ENCODE measurements at regions not wholly inside any gene's neighbourhood (a gene's known extent, or its start where the extent isn't known, plus 50 kb on each side); places are given as distances from the start of the nearest gene placed in this dataset.

GRCh38 chr2:125701070-125701469, 954.9 kb upstream of the GYPC start:
- DNase-seq (ENCODE audit: low read depth): no peak
- no peak for TF ChIP-seq CTCF (conservative IDR thresholded peaks at IDR 0.05; ENCODE audit: low read length)
- H3K4me3 ChIP-seq (ENCODE audit: low read length): no peak overlapping the region

DNA sequence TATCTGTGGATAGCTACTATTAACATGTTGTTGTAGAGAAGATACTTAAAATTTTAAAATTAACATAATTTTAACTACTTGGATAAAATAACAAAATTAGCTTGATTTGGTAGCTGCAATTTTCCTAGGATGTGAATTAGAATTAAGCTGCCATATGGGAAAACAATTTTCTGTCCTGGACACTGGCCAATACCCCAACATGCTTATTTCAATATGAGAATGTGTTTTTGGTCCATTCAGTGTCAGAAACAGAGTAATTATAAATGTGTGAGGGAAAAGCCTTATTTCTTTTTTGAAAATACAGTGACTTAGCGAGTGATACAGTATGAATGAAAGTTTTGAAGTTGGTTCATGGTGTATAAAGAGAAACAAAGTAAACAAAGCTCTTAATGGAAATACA, 948.3 kb upstream of the GYPC start:
- DNase-seq (ENCODE audit: low read depth): no peak
- H3K4me3 ChIP-seq (ENCODE audit: low read length): no peak overlapping the region
- TF ChIP-seq CTCF (conservative IDR thresholded peaks at IDR 0.05; ENCODE audit: low read length): no peak

DNA sequence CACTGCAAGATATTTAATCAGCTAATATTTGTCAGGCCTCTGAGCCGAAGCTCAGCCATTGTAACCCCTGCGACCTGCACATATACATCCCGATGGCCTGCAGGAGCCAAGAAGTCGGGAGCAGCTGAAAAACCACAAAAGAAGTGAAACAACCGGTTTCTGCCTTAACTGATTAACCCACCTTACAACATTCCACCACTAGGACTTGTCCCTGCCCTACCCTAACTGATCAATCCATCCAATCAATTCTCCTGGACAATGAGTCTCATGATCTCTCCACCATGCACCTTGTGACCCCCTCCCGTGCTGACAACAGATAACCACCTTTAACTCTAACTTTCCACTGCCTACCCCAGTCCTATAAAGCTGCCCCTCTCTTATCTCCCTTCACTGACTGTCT, 945.4 kb upstream of the GYPC start:
- no peak overlapping the region for H3K4me3 ChIP-seq (ENCODE audit: low read length)
- TF ChIP-seq CTCF (conservative IDR thresholded peaks at IDR 0.05; ENCODE audit: low read length): no peak
- DNase-seq (ENCODE audit: low read depth): no peak

DNA sequence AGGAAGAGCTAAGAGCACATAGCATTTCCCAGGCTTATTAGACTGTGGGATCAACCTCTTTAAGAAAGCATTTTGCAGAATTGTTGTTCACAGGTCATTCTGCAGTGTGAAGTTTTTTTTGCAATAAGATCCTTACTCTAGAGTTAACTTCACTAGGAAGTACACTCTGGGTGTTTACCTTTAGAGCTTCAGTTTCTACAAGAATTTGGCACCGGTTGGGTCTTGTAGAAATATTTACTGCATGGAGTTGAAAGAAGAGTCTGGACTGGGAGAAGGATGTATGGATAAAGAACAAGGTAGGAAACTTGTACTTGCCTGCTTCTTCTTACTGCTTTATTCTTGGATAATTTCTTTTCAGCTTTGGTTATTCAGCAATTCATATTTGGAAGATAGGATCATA, 944.9 kb upstream of the GYPC start:
- no peak overlapping the region for H3K4me3 ChIP-seq (ENCODE audit: low read length)
- no peak for DNase-seq (ENCODE audit: low read depth)
- TF ChIP-seq CTCF (conservative IDR thresholded peaks at IDR 0.05; ENCODE audit: low read length): no peak

GRCh38 chr2:125713533-125713932, 942.4 kb upstream of the GYPC start:
- no peak for TF ChIP-seq CTCF (conservative IDR thresholded peaks at IDR 0.05; ENCODE audit: low read length)
- no peak overlapping the region for H3K4me3 ChIP-seq (ENCODE audit: low read length)
- DNase-seq (ENCODE audit: low read depth): no peak

DNA sequence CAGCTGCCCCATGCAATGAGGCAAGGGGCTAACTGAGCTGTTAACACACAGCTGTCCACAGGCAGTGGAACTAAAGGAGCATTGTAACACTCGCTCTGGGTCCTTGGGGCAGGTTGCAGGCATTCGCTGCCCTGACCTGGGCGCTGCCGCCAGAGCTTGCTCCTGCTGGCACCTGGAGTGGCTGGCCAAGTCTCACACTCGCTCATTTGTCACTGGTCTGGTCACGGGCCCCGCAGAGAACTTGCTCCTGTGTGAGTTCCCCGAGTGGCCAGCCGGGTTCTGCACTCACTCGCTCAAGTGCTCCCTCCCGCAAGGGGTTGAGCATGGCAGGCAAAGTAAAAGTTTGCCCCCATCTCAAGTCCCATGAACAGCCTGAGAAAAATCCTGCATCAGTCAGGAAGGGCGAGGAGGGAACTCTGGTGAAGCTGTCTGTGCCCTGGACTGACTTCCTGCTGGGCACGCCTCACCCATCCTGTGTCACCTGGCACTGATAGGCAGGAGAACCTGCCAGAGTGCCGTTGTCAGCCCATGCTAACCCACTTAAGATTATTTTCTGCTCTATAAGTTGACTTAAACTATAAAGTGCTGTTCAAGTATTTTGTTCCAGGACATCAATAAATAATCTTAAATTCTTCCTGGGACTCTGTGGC, 934.8 kb upstream of the GYPC start:
- no peak for TF ChIP-seq CTCF (conservative IDR thresholded peaks at IDR 0.05; ENCODE audit: low read length)
- H3K4me3 ChIP-seq (ENCODE audit: low read length): no peak overlapping the region

DNA sequence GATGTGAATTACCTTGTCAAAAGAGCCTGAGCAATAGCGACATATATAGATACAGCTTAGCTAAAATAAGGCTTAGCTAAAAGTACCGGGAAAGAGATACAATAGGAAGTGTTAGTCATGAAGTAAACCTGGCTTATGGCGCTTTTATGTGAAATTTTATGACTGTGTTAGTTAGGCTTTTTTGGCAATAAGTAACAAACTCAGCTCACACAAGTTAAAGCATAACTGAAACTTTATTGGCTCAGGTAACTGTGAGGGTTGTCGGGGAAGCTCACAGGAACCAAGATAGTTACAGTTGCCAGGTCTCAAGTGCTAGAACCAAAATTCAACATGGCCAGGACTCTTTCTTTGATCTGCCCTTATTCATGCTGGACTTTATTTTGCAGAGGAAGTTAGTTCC, 925.0 kb upstream of the GYPC start:
- no peak overlapping the region for H3K4me3 ChIP-seq (ENCODE audit: low read length)
- no peak for DNase-seq (ENCODE audit: low read depth)
- no peak for TF ChIP-seq CTCF (conservative IDR thresholded peaks at IDR 0.05; ENCODE audit: low read length)

More for the DNA sequence above, 934.8 kb upstream of the GYPC start:
- DNase-seq (ENCODE audit: low read depth): no peak
